ENCODE measurements at regions not wholly inside any gene's neighbourhood (a gene's known extent, or its start where the extent isn't known, plus 50 kb on each side); places are given as distances from the start of the nearest gene placed in this dataset.
A peak's percentile ranks its signal among the peaks of the same experiment; 100 is the strongest.

GRCh38 chr15:29518442-29518841, 248.8 kb upstream of the NSMCE3 start:
- BruUV-seq (replicated peaks), result no TSS peak
- no peaks in the 10 kb centered on the region for H4K20me1 ChIP-seq (replicated peaks; ENCODE audit: control insufficient read depth, extremely low read depth, insufficient read depth, low read length)
- no peaks in the 10 kb centered on the region for H3K36me3 ChIP-seq (ENCODE audit: control insufficient read depth in 2 of 2, extremely low read depth in 1 of 2, insufficient read depth in 2 of 2, low read length in 2 of 2)
- no peak overlapping the region for H3K4me2 ChIP-seq (ENCODE audit: insufficient read depth, low read length)
- no peak overlapping the region for H3K4me3 ChIP-seq (replicated peaks in 1 of 3; ENCODE audit: insufficient read depth in 1 of 3, low read depth in 1 of 3, low read length in 3 of 3)
- H3K4me1 ChIP-seq (ENCODE audit: control insufficient read depth, extremely low read depth, insufficient read depth, low read length), result no peaks in the 10 kb centered on the region
- POLR2A ChIA-PET, result no interaction called here
- no peak overlapping the region for H3K9ac ChIP-seq (replicated peaks; ENCODE audit: extremely low read depth, insufficient read depth, low read length)
- CTCF ChIA-PET, result no interaction called here
- H2AFZ ChIP-seq (ENCODE audit: low read depth, low read length), result no peak overlapping the region
- TF ChIP-seq POLR2AphosphoS5 (IDR thresholded peaks at IDR 0.05; ENCODE audit: insufficient read depth, low read depth, low read length) (no peak), EZH2 (IDR thresholded peaks at IDR 0.05; ENCODE audit: borderline replicate concordance, low read depth, low read length, severe bottlenecking) (no peak), FOS (IDR thresholded peaks at IDR 0.05; ENCODE audit: borderline replicate concordance, insufficient read depth, low read length) (no peak), JUN (IDR thresholded peaks at IDR 0.05; ENCODE audit: borderline replicate concordance, insufficient read depth, insufficient read length, low read depth) (no peak), CTCF (IDR thresholded peaks at IDR 0.05; ENCODE audit: extremely low read depth in 1 of 2, insufficient read depth in 1 of 2, low read depth in 1 of 2, low read length in 2 of 2) (no peak), MAX (IDR thresholded peaks at IDR 0.05; ENCODE audit: insufficient read depth, insufficient read length) (no peak), MYC (IDR thresholded peaks at IDR 0.05; ENCODE audit: low read depth, low read length) (no peak), POLR2A (IDR thresholded peaks at IDR 0.05; ENCODE audit: low read depth, low read length) (no peak)
- no peaks in the 10 kb centered on the region for H3K9me3 ChIP-seq (replicated peaks; ENCODE audit: control insufficient read depth, insufficient read depth, low read length)
- dilution Hi-C loops (cut with MboI; ENCODE audit: extremely low pct_ligation_motif_present, low sequenced_read_pairs), result no loop called here
- no peak overlapping the region for H3K27ac ChIP-seq (ENCODE audit: insufficient read depth, low read depth, low read length)
- H3K9me1 ChIP-seq (replicated peaks; ENCODE audit: control insufficient read depth, extremely low read depth, insufficient read depth, low read length), result no peaks in the 10 kb centered on the region
- intact Hi-C loops (cut with micrococcal nuclease), result no loop called here
- peak; percentile 12 for DNase-seq (ENCODE audit: low read depth, low spot score)
- FAIRE-seq, result no peak
- H3K27me3 ChIP-seq (ENCODE audit: control insufficient read depth in 2 of 2, insufficient read depth in 2 of 2, low read length in 2 of 2), result no peaks in the 10 kb centered on the region
- H3K79me2 ChIP-seq (ENCODE audit: control insufficient read depth, insufficient read depth, low read length), result no peaks in the 10 kb centered on the region
